Fibroblast of skin of left biceps (primary cell): ENCODE measurements at regions not wholly inside any gene's neighbourhood (a gene's known extent, or its start where the extent isn't known, plus 50 kb on each side); places are given as distances from the start of the nearest gene placed in this dataset.
"Not testable (repeated sequence)": the region's sequence is repeated elsewhere in the genome, so short reads cannot be mapped to it uniquely, and the experiment has no call there.

ENCODE experiments used
- DNase-seq, 2 experiments: peaks; one replicate each; pipeline ENCODE4 v3.0.0-alpha.2; 2013; ENCODE audit warnings: low read depth in 2 of 2

- DNase-seq: not testable (repeated sequence)
These were observed 365.9 kb upstream of the NPAP1 start for GRCh38 chr15:24309700-24310099.

GRCh38 chr15:24311692-24312091 is 363.9 kb upstream of the NPAP1 start:
- not testable (repeated sequence) for DNase-seq

GRCh38 chr15:24316326-24316725 is 359.2 kb upstream of the NPAP1 start:
- not testable (repeated sequence) for DNase-seq

- no peak for DNase-seq
These were observed 356.6 kb upstream of the NPAP1 start for GRCh38 chr15:24318981-24319380.

DNA sequence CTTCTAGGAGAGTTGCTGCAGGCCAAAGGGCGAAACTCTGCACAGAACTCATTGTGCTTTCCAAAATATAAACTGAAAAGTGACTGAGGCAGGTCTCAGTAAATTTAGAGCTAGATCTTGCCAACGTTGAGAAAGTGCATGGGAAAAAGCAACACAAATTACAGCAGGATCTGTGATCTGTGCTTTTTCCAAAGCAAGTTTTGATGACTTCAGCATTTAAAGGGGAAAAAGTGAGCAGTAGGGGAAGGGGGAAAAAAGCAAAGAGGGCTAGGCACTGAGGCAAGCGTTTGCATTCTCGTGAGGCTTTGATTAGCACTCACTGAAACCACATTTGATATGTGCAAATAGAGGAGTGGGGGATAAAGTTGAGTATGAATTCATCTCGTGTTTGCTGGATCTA is 351.5 kb upstream of the NPAP1 start:
- DNase-seq: not testable (repeated sequence)

- not testable (repeated sequence) for DNase-seq
These were observed 349.1 kb upstream of the NPAP1 start for GRCh38 chr15:24326513-24326912.

DNA sequence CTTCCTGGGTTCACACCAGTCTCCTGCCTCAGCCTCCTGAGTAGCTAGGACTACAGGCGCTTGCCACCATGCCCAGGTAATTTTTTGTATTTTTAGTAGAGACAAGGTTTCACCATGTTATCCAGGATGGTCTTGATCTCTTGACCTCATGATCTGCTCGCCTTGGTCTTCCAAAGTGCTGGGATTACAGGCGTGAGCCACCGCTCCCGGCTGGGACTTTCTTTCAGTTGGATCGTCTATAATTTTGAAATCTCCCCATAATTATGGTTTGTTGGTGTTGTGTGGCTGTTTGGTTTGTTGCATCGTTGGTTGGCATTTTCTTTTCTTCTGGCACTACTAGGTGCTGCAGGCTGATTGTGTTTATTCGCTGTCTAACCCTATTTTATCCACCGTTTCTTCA is 343.6 kb upstream of the NPAP1 start:
- not testable (repeated sequence) for DNase-seq

- not testable (repeated sequence) for DNase-seq
These were observed 333.7 kb upstream of the NPAP1 start for GRCh38 chr15:24341876-24342275.

DNA sequence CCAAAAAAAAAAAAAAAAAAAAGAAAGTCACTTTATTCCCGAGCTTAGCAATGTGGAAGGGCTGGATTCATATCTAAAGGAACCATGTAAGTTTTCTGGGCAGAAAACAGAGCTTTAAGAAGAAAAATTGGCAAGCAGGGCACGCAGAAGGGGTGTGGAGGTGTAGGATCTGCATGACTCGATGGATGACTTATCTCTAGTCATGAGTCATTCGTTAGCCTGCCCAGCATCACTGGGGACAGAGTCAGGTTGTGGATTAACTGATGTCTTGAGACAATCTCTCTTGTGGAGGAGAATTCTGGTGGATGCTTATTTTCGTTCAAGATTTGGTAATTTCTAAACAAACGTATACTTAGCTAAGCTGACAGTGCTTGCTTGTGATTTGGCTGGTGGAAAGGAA is 322.8 kb upstream of the NPAP1 start:
- DNase-seq: not testable (repeated sequence)

- not testable (repeated sequence) for DNase-seq
These were observed 294.5 kb upstream of the NPAP1 start for GRCh38 chr15:24381103-24381502.

- not testable (repeated sequence) for DNase-seq
These were observed 290.3 kb upstream of the NPAP1 start for GRCh38 chr15:24385258-24385657.

DNA sequence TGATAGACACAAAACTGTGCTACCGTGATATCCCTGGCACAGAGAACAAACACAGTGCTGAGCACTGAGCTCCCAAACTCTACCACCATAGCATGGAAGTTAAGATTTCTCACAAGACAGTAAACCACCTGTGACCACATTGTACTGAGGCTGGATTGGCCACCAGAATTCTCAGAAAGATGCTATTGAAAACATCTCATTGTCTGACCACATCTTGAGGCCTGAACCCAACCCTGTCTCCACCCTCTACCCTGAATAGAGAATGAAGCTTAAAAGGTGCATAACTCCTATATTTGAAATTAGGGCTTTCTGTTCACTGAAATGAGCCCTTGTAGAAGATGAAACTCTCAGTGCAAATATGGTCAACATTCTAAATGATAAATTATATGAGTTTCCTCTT is 281.3 kb upstream of the NPAP1 start:
- DNase-seq: no peak

DNA sequence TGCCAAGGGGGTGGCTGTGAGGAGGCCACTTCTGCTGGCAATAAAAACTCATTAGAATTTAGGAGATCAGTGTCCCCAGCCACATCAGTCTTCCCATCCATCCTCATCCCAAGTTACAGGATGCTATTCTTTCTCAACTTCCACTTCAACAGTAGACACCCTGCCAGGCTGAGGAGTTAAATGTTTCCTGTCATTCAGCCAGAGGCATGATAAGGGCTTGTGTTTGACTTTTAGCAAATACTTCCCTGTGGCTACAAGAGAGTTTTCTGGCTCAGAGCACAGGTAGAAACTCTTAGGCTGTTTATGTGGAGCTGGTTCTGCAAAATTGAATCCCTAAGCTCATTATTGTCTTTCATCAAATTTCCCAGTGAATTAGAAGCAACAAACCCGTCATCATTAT is 262.9 kb upstream of the NPAP1 start:
- not testable (repeated sequence) for DNase-seq

DNA sequence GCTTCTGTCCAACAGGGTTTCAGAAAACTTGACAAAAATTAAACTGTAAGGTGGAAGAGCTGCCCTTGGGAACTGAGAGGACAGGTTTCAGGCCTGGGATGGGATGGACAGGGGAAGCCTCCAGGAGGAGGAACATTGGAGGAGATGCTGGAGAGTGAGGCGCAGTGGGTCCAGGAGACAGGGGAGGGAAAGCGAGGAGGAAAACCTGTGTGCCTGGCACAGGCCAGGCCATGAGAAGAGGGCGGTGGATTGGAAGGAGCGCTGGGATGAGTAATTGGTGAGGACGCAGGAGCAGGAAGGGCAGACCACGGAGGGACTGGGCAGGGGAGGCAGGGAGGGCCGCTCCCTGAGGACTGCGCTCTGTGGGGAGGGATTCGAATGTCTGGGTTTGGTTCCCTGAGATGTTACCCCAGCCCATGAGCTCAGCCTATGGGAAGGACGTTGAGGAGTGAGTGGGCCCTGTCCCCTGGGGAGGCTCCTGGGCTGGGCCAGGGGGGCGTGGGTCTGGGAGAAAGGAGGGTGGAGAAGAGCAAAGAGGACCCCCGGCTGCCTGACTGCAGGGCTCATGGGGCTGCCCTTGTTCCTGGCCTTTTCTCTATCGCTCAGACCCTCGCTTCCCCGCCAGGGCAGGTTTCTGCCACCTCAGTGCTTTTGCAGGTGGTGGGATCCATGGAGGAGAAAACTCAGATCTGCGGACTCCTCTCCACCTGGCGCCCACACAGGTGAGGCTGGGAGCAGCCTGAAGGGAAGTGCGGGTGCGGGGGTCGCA is 249.1 kb upstream of the NPAP1 start:
- not testable (repeated sequence) for DNase-seq

DNA sequence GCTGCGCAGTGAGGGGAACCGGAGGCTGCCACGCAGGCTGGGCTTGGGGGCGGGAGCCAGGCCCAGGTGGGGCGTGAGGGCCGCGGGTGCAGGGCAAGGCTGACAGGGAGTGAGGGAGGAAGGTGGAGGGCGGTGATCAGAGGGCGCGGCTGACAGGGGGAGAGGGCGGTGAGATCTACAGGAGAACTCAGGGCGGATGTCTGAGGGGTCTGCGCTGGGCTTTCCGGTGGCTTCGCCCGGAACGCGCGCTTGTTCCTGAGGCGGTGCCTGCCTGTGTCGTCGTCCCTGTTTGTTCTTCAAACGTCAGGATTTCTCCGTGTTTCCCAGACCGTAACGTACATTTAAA is 248.5 kb upstream of the NPAP1 start:
- not testable (repeated sequence) for DNase-seq

DNA sequence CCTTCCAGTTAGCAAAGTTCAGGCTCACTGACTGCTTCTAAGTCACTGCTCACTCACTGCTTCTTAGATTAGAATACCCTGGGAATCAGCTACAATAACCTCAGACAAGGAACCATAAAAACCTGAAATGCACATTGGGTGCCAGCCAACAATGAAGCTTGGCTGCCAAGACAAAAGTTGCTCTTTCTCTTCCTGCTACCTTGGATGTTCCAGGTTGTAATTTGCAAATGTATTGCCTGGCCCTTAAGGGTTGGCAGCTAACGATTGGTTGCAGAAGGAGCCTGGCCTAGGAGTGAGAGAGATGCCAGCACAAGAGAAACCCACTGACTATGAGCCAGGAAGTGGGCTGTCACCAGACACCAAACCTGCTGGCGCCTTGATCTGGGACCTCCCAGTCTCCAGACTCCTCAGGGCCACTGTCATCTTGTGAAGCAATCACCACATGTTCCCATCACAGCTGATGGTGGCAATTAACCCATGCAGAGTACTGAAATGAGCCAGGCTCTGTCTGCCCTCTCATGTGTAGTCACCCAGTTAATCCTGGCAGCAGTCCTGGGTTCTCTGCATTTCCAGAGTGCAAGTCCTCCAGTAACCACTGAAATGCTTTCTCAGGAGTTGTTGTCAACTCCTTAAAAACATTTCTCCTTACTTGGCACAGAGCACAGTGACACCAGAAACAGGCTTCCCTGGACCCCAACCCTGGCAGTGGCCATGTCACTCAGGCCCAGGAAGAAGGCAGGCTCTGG is 240.3 kb upstream of the NPAP1 start:
- not testable (repeated sequence) for DNase-seq

GRCh38 chr15:24437270-24437669 is 238.3 kb upstream of the NPAP1 start:
- not testable (repeated sequence) for DNase-seq

GRCh38 chr15:24437735-24438134 is 237.8 kb upstream of the NPAP1 start:
- not testable (repeated sequence) for DNase-seq

GRCh38 chr15:24477107-24478025 is 198.2 kb upstream of the NPAP1 start:
- DNase-seq: not testable (repeated sequence)

GRCh38 chr15:24485885-24486567 is 189.5 kb upstream of the NPAP1 start:
- not testable (repeated sequence) for DNase-seq

- not testable (repeated sequence) for DNase-seq
These were observed 187.2 kb upstream of the NPAP1 start for GRCh38 chr15:24488164-24488907.
